Fibroblast of gingiva (primary cell): ENCODE measurements at regions not wholly inside any gene's neighbourhood (a gene's known extent, or its start where the extent isn't known, plus 50 kb on each side); places are given as distances from the start of the nearest gene placed in this dataset.
"Not testable (repeated sequence)": the region's sequence is repeated elsewhere in the genome, so short reads cannot be mapped to it uniquely, and the experiment has no call there.

Source experiments
- DNase-seq: peaks from one replicate; pipeline ENCODE4 v3.0.0-alpha.2; 2011; ENCODE audit warnings: low read depth

DNA sequence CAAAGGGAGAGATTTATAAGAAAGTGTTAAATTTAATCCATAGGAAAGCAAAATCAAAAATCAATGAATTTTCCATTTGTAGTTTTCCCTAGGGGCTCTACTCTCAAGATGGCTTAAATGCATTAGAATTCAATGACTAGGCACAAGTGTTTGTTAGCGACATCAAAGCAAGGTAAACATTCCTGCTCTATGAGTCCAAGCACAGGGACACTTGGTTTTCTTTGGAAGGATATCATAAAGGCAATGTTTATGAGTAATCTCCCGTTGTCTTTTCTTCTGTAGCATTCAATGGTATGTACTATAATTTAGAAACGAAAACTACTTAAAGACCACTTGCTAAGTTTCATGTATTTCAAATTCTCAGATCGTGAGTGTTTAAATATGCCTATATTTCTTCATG, 54.8 kb upstream of the ZNF717 start:
- DNase-seq, result peak; percentile 4

DNA sequence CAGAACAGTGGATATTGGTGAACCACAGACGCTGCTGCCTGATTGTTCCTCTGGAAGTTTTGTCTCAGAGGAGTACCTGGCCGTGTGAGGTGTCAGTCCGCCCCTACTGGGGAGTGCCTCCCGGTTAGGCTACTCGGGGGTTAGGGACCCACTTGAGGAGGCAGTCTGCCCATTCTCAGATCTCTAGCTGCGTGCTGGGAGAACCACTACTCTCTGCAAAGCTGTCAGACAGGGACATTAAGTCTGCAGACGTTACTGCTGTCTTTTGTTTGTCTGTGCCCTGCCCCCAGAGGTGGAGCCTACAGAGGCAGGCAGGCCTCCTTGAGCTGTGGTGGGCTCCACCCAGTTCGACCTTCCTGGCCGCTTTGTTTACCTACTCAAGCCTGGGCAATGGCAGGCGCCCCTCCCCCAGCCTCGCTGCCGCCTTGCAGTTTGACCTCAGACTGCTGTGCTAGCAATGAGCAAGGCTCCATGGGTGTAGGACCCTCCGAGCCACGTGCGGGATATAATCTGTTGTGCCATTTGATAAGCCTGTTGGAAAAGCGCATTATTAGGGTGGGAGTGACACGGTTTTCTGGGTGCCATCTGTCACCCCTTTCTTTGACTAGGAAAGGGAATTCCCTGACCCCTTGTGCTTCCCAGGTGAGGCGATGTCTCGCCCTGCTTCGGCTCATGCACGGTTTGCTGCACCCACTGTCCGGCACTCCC, 65.1 kb upstream of the ZNF717 start:
- not testable (repeated sequence) for DNase-seq

DNA sequence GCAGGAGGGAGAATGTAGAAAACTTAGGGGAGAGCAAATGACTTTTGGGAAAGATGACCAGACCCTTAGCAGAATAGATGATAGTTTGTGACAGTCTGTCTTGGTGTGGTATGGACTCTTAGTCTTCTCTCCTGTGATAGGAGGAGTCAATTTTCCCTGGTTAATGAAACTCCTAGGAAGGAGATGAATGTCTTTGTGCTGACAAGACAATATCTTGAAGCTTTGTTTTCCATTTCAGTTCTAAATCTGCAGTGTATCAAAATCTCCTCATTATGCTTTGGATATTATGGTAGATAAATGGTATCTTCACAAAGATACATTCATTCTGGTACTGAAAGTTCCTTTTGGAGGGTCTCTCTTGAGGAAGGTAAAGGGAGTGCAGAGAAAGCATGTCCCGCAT, 77.8 kb upstream of the ZNF717 start:
- DNase-seq, result no peak

DNA sequence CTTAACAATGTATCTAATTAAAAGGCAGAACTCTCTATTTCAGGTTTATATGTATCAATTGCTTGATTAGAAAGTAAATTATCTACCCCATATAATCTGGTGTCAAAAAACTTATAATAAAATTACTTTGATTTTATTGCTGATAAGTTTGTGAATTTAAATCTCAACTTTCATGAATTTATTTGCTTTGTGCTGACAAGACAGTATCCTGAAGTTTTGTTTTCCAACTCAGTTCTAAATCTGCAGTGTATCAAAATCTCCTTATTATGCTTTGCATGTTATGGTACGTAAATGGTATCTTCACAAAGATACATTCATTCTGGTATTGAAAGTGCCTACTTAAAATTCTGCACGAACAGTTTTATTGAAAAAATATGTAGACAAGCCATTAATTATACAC, 78.5 kb upstream of the ZNF717 start:
- DNase-seq, result no peak

DNA sequence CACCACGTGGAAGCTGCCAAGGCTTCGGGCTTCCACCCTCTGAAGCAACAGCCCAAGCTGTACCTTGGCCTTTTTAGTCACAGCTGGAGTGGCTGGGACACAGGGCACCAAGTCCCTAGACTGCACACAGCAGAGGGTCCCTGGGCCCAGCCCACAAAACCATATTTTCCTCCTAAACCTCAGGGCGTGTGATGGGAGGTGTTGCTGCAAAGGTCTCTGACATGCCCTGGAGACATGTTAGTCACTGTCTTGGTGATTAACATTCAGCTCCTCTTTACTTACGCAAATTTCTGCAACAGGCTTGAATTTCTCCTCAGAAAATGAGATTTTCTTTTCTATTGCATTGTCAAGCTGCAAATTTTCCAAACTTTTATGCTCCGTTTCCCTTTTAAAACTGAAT, 98.4 kb upstream of the ZNF717 start:
- not testable (repeated sequence) for DNase-seq

DNA sequence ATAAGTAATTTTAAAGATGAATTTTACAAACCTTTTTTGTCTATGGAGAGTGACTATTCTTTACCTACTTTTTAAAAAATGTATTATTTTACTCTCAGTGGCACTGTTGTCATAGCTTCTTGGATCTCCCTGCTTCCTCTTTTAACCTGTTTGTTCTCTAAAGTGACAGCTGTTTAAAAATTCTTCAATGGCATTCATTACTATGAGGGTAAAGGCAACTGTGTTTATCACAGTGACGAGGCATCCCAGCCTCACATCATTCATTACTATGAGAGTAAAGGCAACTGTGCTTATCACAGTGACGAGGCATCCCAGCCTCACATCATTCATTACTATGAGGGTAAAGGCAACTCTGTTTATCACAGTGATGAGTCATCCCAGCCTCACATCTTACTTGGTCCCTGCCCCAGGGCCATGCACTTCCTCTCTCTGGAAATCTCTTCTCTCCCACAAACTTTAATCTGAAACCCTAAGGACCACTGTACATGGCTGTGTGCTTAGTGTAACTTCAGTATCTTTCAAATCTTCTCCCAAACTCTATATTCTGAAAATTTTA, 101.7 kb upstream of the ZNF717 start:
- no peak for DNase-seq

DNA sequence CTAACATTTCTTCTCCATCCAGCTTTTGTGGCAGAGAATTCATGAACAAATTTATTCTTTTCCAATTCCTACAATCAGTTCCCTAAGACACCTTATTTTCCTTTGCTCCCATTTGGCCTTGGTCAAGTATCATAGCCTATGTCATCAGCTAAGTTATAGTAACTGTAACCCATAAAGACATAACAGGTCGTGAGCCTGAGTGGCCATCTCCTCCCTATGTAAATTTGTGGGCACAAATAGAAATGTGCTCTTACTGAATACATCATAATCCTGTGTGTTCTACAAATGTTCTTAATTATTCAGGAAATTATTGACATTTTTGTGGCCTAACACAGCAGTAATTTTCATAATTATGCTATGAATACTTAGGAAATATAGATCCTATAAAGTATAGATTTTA, 108.9 kb upstream of the ZNF717 start:
- no peak for DNase-seq

DNA sequence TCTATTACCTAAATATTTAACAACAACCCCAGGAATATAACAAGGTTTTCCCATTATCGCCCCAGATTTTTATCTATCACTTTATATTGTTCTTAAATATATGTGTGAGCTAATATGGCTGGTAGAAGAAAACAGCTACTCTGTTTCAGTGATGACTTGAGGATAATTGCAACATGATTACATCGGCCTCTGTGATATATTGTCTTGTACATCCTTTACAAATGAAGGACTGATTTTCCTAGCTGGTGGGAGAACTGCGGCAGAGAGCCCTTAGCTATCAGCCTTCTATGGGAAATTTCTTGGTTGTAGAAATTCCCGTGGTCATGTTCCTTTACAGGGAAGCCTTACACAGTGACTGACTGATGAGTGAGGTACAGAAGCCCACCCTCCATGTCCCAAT, 110.9 kb upstream of the ZNF717 start:
- DNase-seq, result no peak

DNA sequence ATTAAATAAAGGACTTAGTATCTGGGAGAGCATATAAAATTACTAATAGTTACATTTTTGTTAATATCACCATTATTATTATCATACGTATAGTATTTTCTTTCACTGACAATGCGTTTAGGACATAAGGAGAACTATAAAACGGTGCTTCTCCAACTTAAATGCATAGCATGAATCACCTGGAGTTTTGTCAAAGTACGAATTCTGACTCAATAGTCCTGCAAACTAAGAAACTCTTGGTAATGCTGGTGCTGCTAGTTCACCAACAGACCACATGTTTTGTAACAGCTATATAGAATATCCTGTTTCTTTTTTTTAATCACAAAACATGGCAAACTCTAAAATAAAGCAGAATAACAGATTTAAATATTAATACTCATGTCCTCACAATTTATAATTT, 116.1 kb upstream of the ZNF717 start:
- not testable (repeated sequence) for DNase-seq

DNA sequence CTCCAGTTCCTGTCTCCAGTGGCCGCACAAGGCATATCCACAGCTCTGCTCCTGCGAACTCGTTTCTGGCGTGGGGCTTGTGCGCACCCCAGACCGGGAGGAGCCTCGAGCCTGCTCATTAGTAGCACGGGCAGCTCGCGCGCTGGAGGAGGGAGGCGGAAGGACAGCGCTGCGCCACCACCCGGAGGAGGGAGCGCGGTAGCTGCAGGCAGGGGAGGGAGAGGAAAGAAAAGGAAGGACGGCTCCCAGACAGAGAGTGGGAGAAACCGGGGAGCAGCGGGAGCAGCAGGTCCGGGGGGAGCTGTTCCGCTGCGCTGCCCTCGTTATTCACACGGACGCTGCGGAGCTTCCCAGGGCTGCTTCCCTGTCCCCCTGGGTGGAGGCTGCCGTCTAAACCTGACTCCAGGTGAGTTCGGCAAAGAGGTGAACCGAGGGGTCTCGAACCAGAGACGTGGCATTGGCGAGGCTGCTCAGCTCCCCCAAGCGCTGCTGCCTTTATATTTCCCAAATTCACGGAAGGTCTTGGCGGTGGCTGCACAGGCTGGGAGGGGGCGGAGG, 121.3 kb upstream of the ZNF717 start:
- DNase-seq, result peak; percentile 53

DNA sequence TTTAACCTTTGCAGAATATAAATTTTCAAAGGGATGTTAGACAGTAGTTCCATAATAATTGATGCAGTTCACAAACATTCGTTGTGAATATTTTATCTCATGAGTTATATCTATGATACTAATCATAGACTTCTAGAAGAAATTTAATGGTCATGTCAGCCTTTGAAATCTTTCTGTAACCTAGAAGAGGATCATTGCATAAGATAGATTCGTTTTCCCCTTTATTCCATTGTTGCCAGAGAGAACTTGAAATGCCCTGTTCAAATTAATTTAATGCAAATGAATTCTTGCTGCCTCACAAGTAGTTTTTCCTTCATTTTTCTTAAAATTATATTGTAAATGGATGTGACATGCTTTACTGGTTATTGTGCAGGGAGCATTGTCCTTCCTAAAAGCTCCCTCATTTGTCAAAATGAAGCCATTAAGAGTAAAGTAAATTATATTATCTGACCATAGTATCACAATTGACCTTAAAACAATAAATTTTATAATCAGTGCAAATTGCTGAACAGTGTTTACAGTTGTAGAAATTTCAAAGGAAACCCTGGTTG, 128.5 kb upstream of the ZNF717 start:
- DNase-seq, result no peak

DNA sequence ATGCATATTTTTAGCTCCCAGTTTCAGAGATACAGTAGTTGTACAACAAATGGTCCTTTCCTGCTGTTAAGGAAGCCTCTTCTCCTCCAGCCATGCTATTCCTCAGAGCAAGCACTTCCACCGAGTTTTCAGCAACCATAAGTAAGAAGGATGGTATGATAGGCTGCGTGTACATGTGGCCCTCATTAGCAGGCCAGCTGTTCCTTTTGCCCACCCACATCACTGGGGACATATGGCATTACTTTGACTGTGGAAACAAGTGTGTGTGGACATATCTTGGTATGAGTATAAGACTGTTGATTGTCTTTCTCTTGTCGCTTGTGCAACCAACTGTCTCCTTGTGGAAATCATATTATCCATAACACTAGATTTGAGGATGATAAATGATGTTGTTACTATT, 129.4 kb upstream of the ZNF717 start:
- peak; percentile 63 for DNase-seq

DNA sequence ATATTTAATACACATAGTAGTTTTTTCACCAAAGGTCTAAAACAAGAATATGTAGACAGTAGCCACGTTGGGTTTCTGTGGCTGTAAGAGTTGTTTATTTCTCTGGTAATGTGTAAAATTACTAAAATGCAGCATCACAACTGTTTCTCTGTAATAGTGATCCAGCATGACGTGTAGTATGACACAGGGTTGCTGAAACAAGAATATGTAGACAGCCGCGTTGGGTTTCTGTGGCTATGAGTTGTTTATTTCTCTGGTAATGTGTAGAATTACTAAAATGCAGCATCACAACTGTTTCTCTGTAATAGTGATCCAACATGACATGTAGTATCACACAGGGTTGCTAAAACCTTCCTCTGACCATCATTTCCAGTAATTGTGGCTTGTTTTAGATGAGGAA, 153.6 kb upstream of the ZNF717 start:
- peak; percentile 42 for DNase-seq

DNA sequence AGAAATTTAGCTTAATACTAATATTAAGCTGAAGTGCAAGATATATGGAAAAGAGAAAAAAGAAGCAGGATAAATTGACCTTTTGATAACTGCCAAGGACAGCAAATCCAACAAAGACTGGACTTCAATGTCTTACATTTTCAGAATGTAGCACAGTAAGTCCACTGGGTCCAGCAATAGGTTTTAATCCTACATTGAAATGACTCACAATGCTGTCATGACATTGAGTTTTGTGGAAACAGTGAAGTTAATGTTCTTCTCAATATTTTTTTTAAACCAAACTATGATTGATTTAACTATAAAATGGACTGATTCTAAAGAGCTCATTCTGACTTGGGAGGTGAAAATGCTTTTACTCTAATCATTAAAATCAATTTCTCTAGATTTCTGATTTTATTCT, 166.6 kb upstream of the ZNF717 start:
- DNase-seq, result no peak

DNA sequence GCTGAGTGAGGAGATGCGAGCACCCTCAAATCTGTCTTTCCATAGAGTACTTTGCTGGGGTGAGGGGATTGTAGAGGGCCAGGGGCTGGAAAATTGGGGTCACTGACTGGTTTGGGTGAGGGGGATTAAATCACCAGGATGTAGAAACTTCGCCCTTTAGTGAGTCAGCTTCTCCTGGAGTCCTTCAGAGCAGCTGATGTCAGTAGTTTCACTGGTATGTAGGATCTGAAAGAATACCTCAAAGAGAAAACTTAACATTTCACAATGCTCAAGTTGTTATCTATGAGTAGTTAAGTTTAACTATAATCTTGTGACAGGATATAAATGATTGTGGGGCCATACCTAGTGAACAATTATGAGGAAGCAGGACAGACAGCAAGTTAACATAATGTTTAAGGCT, 174.7 kb upstream of the ZNF717 start:
- not testable (repeated sequence) for DNase-seq

DNA sequence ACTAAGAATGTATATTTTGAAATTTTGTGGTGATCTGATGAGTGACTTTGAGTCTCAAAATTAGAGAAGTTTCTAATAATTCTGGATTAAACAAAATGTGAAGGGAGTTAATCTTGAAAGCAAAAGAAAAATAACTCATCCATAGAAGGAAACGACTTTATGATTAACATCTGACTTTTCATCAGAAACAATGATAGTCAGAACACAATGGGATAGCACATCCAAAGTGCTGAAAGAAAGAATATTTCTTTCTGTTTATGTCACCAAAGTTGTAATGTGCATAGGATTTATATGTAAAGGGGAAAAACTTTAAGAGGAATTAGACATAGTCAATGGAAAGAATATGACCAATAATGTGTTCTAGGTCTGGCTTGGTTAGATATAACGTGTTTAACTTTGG, 176.7 kb upstream of the ZNF717 start:
- DNase-seq, result not testable (repeated sequence)

DNA sequence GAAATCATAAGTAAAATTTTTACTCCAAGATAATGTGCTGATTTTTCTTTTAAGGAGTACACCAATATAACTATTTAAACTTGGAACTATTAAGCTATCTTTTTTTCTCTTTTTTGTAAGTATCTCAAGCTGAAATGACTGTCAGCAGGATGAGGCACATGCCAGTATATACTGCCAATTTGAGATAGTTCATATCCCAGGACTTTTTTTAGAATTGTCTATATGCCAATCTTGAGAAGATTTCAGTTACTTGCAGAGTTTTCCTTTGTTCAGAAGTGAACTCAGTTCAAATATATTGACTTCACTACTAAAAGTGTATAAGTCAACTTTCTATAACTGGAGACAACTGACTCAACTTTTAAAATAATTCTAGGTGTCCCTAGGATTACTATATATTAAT, 181.7 kb upstream of the ZNF717 start:
- no peak for DNase-seq

DNA sequence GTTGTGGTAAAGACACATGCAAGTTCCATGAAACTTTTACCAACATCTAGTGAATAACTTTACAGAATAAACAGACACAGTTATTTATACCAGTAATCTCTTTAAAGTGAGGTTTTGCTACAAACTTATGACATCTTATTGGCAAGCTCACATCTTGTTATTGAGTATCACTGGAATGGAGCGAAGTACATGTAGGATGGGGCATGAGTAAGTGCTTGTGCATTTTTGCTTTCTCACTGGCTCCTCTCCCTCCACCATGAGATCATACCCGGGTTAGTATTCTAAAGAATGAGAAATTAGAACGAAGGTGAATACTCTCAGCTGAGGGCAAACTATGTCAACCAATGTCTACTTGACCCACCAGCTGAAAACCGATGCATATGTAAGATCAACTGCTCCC, 193.3 kb upstream of the ZNF717 start:
- peak; percentile 44 for DNase-seq

DNA sequence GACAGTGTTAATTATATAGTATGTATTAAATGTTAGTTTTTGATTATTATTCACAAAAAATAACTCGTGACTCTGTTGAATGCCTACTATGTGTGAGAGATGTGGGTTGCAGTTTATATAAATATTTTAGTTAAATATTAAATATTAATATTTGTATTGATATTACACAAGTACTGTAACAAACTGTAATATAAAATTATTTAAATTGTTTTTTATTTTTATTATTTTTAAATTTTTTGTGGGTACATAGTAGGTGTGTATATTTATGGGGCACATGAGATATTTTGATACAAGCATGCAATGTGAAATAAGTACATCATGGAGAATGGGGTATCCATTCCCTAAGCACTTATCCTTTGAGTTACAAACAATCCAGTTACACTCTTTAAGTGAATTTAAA, 196.1 kb upstream of the ZNF717 start:
- no peak for DNase-seq

DNA sequence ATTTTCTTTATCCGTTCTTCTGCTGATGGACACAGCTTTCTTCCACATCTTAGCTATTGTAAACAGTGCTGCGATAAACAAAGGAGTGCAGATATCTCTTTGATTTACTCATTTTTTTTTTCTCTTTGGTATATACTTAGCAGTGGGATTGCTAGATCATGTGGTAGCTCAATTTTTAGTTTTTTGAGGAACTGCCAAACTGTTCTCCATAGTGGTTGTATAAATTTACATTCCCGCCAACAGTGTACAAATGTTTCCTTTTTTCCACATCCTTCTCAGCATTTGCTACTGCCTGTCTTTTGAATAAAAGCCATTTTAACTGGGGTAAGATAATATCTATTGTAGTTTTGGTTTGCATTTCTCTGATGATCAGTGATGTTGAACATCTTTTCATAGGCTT, 196.8 kb upstream of the ZNF717 start:
- DNase-seq, result no peak

DNA sequence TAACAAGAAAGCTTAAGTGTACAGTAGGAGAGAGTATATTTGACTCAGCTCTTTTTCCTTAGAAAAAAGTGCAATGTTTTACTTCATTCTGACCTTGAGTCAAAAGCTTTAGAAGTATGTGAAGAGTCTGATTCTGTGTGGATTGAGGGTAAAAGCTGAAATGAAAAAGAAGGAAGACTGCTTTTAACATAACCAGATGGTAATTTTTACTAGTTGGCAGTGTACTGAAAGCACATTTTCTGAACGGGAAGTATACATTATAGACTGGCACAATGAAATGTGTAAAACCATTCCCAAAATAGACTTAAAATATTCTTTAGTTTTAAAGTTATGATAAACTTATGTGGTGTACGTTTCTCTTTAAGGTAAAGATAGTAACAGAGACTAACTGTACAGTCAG, 197.8 kb upstream of the ZNF717 start:
- DNase-seq, result no peak

DNA sequence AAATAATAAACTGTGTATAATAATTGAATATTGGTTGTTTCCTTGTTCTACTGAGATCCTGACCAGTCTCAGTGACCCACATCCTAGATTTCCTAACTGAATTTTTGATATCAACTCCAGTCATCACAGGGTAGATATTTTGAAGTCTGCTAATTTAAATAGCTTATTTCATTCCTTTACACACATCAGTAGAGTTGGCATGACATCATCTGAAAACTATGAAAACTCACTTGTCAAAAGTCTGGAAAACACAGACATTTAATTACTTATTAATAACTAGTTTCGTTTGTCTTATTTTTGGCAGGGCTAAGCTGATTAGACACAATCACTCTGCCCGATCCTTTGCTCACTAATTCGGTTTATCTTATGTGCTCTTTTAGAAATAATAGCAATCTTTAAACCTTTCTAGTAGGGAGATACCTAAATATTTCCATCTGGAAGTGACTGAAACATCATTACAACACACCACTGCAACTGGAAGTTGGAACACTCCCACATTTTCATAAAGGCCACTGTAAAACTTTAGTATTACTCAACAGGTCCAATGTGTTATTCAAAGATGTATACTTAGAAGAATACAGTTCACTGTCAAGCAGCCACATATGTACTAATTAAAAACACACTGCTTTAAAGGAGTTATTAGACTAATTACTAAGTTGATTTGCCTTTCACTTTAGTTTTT, 198.4 kb upstream of the ZNF717 start:
- peak; percentile 46 for DNase-seq

DNA sequence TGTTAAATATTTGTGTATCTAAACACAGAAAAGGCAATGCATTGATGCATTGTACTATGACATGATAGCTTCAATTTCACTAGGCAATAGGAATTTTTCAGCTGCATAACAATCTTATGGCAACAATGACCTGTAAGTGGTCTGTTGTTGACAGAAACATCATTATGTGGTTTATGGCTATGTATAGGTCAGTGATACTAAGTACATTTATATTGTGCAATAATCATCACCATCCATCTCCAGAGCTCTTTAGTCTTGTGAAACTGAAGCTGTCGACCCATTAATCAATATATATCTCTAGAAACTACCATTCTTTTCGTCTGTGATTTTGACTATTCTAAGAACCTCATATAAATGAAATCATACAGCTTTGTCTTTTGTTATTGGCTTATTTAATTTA, 200.1 kb upstream of the ZNF717 start:
- DNase-seq, result no peak
